Esophagus (tissue), 2 donors: ENCODE measurements at regions not wholly inside any gene's neighbourhood (a gene's known extent, or its start where the extent isn't known, plus 50 kb on each side); places are given as distances from the start of the nearest gene placed in this dataset.

Source experiments
- H3K27ac ChIP-seq, 2 donors: one replicate each; pipeline ENCODE4 v1.5.1; 2013; ENCODE audit warnings: low read depth in 2 of 2, mild to moderate bottlenecking in 2 of 2, inconsistent platforms in 1 of 2, low read length in 1 of 2, moderate library complexity in 1 of 2
- H3K27me3 ChIP-seq, 2 donors: one replicate each; pipeline ENCODE4 v1.6.1; 2013; ENCODE audit warnings: low read length in 2 of 2, control low read depth in 1 of 2, mild to moderate bottlenecking in 1 of 2; ENCODE audit not compliant: insufficient read depth in 2 of 2, control insufficient read depth in 1 of 2
- H3K36me3 ChIP-seq, 2 donors: one replicate each; pipeline ENCODE4 v1.6.1; 2013; ENCODE audit warnings: low read length in 1 of 2; ENCODE audit not compliant: control insufficient read depth in 2 of 2, insufficient read depth in 2 of 2
- H3K4me1 ChIP-seq, 2 donors: one replicate each; pipeline ENCODE4 v1.6.1; 2013; ENCODE audit warnings: low read length in 1 of 2; ENCODE audit not compliant: control insufficient read depth in 2 of 2, insufficient read depth in 2 of 2
- H3K4me3 ChIP-seq, 2 donors: one replicate each; pipeline ENCODE4 v1.5.1; 2013; ENCODE audit warnings: low read length in 2 of 2, mild to moderate bottlenecking in 2 of 2, low read depth in 1 of 2, moderate library complexity in 1 of 2
- H3K9me3 ChIP-seq, 2 donors: one replicate each; pipeline ENCODE4 v1.6.1; 2013; ENCODE audit warnings: mild to moderate bottlenecking in 2 of 2, low read depth in 1 of 2, low read length in 1 of 2, moderate library complexity in 1 of 2; ENCODE audit not compliant: control insufficient read depth in 2 of 2, insufficient read depth in 1 of 2
- WGBS, 2 donors: extraction: QIAGEN DNeasy Blood & Tissue Kit; methylation state at CpG; one replicate each; pipeline ENCODE4 v1.1.7; 2013; 5-methylcytosine and 5-hydroxymethylcytosine counted together
- donor health status: healthy with polysubstance abuse.
- donor health status: Bipolar disorder and iron deficiency.

DNA sequence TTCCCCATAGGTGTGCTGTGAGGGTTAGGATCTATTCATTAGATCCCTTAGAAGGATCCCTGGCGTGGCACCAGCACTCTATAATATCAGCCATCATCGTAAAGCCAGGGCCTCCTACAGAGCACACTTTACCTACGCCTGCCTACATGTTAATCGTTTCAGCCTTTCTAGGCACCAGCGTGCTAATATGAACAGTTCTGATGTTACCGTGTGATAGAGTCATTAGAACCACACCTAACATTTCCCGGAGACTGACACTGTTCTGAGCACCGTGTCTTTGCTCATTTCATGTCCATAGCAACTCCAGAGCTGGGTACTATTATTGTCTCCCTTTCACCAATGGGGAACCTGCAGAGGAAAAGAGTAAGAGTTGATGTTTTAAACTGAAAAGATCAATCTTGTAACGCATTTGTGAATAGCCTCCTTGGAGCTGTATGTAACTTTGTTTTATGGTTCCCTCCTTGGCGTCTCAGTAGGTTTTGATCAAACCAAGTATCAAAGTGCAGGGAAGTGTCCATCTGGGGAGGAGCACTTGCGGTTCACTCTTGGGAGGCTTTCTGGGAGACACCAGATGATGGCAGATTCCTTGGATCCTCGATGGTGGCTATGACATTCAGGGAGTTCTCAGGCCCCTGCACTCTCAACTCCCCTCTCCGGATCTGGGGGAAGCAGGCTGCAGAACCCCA, 73.8 kb upstream of the KCNG1 start:
- H3K27me3 ChIP-seq, result no peaks in the 10 kb centered on the region
- 71 to 77% methylated on average over 13 of the region's 13 CpGs for WGBS, 2 donors
- H3K4me1 ChIP-seq, result no peaks in the 10 kb centered on the region
- H3K9me3 ChIP-seq, result peaks cover 0 to 2% of the 10 kb centered on the region in 2 donors
- no peak overlapping the region for H3K4me3 ChIP-seq
- H3K36me3 ChIP-seq, result no peaks in the 10 kb centered on the region
- H3K27ac ChIP-seq, result no peak overlapping the region

DNA sequence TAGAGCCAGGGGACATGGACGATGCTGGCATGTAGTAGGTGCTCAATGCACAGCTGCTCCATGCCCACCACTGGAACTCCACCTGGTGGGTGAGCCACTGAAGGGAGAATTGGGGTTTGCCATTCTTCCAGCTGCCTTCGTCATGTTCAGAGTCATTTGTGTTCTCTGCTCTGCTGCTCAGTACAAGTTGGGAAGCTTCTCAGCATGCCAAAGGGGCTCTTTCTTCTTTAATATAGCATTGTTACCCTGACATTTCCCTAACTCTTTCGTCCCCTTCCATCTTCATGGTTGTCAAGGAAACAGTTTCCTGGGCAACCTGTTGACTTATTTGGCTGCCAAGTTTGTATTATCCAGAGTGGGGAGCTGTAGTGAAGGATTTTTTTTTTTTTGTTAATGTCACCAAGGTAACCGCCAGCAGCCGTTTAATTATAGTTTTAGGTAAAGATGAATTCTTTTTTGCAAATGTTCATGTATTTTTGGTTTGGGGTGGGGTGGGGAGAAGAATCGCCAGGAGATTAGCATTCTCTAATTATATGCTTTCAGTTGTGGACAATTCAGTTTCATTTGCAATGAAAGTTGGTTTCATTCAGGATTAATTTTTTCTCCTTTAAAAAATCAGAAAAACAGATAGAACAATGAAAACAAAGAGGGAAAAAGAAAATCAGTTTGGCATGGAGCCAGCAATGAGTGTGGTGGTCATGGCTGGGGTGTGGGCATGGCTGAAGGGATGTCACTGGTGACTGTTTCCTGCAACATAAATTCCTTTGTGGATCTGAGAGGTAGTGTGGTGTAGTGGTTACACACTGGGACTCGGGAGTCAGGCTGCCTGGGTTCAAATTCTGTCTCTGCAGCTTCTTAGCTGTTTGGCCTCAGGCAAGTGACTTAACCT, 73.0 kb upstream of the KCNG1 start:
- Histone ChIP-seq H3K27ac (no peak overlapping the region), H3K36me3 (no peaks in the 10 kb centered on the region), H3K4me1 (no peaks in the 10 kb centered on the region), H3K9me3 (no peaks in the 10 kb centered on the region), H3K27me3 (no peaks in the 10 kb centered on the region), H3K4me3 (no peak overlapping the region)
- 63 to 66% methylated on average over 7 of the region's 7 CpGs for WGBS, 2 donors

DNA sequence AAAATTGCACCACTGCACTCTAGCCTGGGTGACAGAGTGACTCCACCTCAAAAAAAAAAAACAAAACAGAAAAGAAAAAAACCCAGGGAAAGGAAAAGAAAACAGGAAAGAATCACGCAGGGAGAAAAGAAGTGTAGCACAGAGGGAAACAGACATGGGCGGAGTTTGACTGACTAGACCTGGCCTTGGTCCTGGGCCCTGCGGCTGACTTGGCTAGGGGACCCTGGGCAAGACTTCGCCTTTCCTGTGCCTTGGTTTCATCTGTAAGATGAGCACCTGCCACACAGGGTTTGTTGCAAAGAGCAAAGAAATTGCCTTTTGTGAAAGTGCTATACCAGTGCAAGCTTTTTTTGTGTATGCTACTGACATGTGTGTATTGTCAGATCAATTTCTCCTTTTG, 71.3 kb upstream of the KCNG1 start:
- H3K4me3 ChIP-seq, result no peak overlapping the region
- H3K4me1 ChIP-seq, result no peaks in the 10 kb centered on the region
- WGBS, 2 donors, result 25 to 37% methylated on average over 4 of the region's 4 CpGs
- H3K36me3 ChIP-seq, result no peaks in the 10 kb centered on the region
- H3K27ac ChIP-seq, result no peak overlapping the region
- peaks cover 3% of the 10 kb centered on the region in 2 donors for H3K27me3 ChIP-seq
- H3K9me3 ChIP-seq, result no peaks in the 10 kb centered on the region

GRCh38 chr20:51093240-51093763, 70.4 kb upstream of the KCNG1 start:
- Histone ChIP-seq H3K27ac (no peak overlapping the region), H3K4me1 (no peaks in the 10 kb centered on the region), H3K4me3 (no peak overlapping the region), H3K36me3 (no peaks in the 10 kb centered on the region), H3K27me3 (peaks cover 3% of the 10 kb centered on the region in 2 donors), H3K9me3 (no peaks in the 10 kb centered on the region)
- WGBS, 2 donors, result 59 to 63% methylated on average over 7 of the region's 7 CpGs

DNA sequence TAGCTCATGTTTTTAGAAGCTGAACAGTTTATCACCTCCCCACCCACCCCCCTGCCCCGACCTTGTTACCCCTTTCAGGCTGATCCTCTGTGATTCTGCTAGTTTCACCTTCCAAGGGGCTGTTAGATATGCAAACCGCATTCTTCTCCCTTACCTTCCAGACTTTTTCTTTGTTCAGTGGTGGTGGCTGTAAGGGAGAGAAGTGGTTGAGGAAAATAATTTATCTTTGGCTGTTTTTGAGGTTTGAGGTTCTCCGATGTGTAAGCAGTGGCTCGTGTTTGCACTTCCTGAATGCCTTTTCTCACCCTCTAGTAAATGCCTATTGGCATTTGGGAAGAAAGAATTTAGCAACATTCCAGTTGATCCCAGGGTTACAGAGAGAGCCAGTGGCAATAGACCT, 69.4 kb upstream of the KCNG1 start:
- Histone ChIP-seq H3K27me3 (peaks cover 3% of the 10 kb centered on the region in 2 donors), H3K9me3 (no peaks in the 10 kb centered on the region), H3K4me3 (no peak overlapping the region), H3K4me1 (no peaks in the 10 kb centered on the region), H3K36me3 (no peaks in the 10 kb centered on the region), H3K27ac (no peak overlapping the region)
- 35 to 39% methylated on average over 4 of the region's 4 CpGs for WGBS, 2 donors

DNA sequence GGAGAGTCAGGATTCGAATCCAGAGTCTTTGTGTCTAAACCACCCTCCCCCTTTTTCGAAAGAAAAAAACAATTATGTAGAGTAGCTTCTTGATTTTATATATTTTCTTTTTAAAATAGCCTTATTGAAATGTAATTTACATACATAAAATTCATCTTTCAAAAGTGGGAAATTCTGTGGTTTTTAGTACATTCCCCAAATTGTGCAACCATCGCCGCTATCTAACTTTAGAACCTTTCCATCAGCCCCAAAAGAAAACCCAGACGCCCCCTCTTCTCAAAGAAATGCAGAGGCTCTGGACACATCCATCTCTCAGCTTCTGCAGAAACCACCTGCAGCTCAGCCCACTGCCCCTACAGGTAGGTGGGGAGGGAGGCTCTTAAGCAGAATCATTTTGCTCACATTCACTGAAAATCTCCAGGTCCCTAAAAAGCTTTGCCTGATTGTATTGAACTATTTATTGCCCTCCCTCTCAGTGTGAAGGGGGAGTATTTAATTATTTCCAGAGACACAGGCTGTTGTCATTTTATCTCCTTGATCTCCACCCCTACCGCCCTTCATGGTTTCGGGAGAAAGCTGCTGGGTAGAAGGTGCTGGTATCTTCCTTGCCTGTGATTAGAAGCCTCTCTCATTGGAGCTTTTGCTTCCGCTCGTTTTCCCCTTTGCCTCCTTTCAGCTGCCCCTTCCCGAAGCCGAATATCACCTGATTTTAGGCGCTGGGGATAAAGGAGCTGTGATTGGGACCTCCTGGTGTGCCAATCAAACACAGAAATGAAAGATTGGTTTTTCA, 68.7 kb upstream of the KCNG1 start:
- Histone ChIP-seq H3K27me3 (peaks cover 3% of the 10 kb centered on the region in 2 donors), H3K36me3 (no peaks in the 10 kb centered on the region), H3K4me1 (no peaks in the 10 kb centered on the region), H3K27ac (no peak overlapping the region), H3K9me3 (no peaks in the 10 kb centered on the region), H3K4me3 (no peak overlapping the region)
- 45 to 55% methylated on average over 12 of the region's 12 CpGs for WGBS, 2 donors

GRCh38 chr20:51089840-51090239, 66.9 kb upstream of the KCNG1 start:
- Histone ChIP-seq H3K27ac (no peak overlapping the region), H3K36me3 (no peaks in the 10 kb centered on the region), H3K27me3 (peaks cover 3% of the 10 kb centered on the region in 2 donors), H3K4me1 (no peaks in the 10 kb centered on the region), H3K4me3 (no peak overlapping the region), H3K9me3 (no peaks in the 10 kb centered on the region)
- WGBS, 2 donors, result 81 to 94% methylated on average over 1 of the region's 1 CpG

- Histone ChIP-seq H3K9me3 (no peaks in the 10 kb centered on the region), H3K4me1 (no peaks in the 10 kb centered on the region), H3K36me3 (no peaks in the 10 kb centered on the region), H3K27me3 (peaks cover 3% of the 10 kb centered on the region in 2 donors), H3K27ac (no peak overlapping the region), H3K4me3 (no peak overlapping the region)
- 81 to 83% methylated on average over 8 of the region's 8 CpGs for WGBS, 2 donors
Measured at GRCh38 chr20:51089272-51089781, 66.4 kb upstream of the KCNG1 start.

DNA sequence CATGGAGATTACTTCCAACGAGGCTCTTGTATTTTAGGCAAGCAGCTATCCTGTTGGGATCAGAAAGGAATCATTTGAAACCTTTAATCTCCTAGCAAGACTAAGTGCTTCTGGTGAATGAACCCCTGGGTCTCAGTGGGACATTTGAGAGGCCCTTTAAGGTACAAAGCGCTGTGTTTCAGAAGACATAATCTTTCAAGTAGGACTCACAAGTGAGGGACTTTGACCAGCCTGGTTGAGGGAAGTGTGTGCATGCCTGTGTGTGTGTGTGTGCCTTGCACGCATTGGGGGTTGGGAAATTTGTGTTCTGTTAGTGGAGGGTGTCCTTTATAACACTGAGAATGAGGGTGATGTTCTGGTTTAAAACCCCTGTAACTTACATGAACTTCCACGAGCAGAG, 64.4 kb upstream of the KCNG1 start:
- H3K27me3 ChIP-seq, result peaks cover 3% of the 10 kb centered on the region in 2 donors
- no peaks in the 10 kb centered on the region for H3K4me1 ChIP-seq
- no peaks in the 10 kb centered on the region for H3K36me3 ChIP-seq
- H3K4me3 ChIP-seq, result no peak overlapping the region
- WGBS, 2 donors, result 35 to 58% methylated on average over 4 of the region's 4 CpGs
- no peaks in the 10 kb centered on the region for H3K9me3 ChIP-seq
- no peak overlapping the region for H3K27ac ChIP-seq
